NOMO-1 (cell line): ENCODE measurements at regions not wholly inside any gene's neighbourhood (a gene's known extent, or its start where the extent isn't known, plus 50 kb on each side); places are given as distances from the start of the nearest gene placed in this dataset.
"Not testable (repeated sequence)": the region's sequence is repeated elsewhere in the genome, so short reads cannot be mapped to it uniquely, and the experiment has no call there.

ENCODE experiments used
- DNase-seq, 2 experiments: peaks; one replicate each; lab custom pipeline; 2025; ENCODE audit not compliant: unreplicated experiment in 2 of 2; lab: John Stamatoyannopoulos, UW

GRCh38 chr18:67455890-67456501, 60.5 kb downstream of the DSEL start:
- DNase-seq, result no peak

DNA sequence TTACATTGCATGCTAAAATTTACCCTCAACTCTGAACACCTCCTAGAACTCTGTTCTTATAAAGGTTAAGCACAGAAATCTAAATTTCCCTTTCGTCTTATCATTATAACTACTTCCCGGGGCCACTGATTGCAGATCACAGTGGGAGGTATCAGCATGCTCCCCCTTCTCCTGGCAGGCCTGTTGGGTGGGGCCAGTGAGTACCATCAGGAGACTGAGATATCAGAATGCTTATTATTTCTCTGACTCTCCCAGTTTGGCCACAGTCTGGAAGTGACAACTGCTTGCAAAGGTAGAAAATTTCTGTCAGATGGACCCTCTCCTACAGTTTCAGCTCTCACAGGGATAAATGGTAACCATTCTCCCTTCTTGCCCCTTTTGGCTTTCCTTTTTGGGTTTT, 62.6 kb downstream of the DSEL start:
- DNase-seq, result no peak

- no peak for DNase-seq
These were observed 64.6 kb downstream of the DSEL start for GRCh38 chr18:67451960-67452359.

DNA sequence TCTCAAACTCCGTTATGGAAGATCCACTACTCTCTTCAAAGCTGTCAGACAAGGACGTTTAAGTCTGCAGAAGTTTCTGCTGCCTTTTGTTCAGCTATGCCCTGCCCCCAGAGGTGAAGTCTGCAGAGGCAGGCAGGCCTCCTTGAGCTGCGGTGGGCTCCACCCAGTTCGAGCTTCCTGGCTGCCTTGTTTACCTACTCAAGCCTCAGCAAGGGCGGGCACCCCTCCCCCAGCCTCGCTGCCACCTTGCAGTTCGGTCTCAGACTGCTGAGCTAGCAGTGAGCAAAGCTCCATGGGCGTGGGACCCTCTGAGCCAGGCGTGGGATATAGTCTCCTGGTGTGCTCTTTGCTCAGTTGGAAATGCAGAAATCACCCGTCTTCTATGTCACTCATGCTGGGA, 65.4 kb downstream of the DSEL start:
- DNase-seq, result not testable (repeated sequence)

DNA sequence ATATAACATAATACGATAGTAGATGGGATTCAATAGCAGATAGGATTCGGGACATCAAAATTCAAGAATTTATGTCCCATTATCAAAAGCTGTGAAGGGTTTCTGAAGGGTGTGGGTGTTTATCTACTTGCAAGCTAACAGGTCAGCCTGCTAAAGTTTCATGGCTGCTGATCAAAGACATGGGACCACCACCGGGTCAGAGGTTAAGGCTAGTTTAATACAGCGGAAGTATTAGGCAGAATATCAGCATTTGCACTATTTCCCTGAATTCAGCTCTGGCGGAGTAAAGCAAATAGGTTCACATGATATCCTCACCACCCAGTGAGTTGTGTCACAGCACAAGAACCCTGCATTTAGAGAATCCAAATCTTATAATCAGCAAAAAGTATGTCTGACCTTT, 82.5 kb downstream of the DSEL start:
- no peak for DNase-seq

DNA sequence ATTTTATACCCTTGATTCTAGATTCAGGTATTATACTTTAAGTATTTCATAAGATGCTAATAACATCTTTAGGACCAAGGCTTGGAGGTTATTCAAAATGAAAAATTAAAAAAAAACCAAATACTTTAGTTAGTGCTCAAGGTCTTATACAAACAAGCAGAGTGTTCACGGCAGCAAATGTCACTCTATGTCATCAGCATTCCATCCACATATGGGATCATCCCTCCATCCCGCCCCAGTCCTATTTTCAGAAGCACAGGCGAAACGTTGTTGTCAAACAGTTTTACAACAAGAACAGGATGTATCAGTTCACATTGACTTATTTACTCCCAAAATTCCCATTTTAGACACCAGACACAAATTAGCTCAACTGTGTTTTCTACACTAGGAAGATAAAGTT, 83.7 kb downstream of the DSEL start:
- no peak for DNase-seq

GRCh38 chr18:67428805-67429204, 87.7 kb downstream of the DSEL start:
- DNase-seq, result no peak

- no peak for DNase-seq
These were observed 88.4 kb downstream of the DSEL start for GRCh38 chr18:67428158-67428557.

GRCh38 chr18:67426486-67426885, 90.0 kb downstream of the DSEL start:
- DNase-seq, result no peak

DNA sequence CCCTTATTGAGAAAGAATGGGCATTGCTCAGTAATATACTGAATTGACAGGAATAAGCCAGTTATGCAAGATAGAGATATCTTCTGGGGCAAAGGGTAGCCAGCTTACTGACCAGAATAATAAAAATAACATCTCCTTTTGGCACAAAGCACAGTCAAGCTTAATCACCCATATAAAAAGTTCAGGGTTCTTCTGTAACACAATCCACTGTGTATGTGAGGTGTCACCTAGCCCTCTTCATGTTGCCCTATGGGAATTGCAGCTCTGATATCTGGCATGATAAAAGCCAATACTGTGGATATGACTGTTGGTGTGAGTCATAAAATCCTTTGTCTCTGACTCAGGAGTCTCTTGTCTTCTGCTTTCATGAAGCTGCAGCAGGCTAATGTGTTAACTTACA, 90.8 kb downstream of the DSEL start:
- no peak for DNase-seq

- DNase-seq, result no peak
These were observed 94.9 kb downstream of the DSEL start for GRCh38 chr18:67421651-67422050.

- DNase-seq, result peak; percentile 19 to 77
These were observed 98.5 kb downstream of the DSEL start for GRCh38 chr18:67417864-67418523.

DNA sequence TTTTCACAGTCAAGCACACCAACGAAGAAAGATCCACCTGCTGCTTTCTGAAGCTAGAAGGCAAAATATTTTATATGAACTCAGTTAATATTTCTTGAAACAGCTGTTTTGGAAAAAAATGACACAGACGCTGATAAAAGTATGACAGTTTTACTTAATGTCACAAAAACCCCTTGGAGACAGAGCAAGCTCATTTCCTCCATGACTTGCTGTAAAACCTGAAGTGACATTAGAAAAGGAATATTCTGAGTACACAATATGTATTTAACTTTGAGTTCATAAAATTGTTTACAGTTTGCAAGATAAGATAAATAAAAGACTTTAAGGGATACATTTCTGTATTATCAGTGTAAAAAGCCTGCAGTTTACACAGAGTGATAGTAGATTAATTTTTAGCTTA, 105.4 kb downstream of the DSEL start:
- DNase-seq, result no peak

- no peak for DNase-seq
These were observed 106.1 kb downstream of the DSEL start for GRCh38 chr18:67410075-67411070.

DNA sequence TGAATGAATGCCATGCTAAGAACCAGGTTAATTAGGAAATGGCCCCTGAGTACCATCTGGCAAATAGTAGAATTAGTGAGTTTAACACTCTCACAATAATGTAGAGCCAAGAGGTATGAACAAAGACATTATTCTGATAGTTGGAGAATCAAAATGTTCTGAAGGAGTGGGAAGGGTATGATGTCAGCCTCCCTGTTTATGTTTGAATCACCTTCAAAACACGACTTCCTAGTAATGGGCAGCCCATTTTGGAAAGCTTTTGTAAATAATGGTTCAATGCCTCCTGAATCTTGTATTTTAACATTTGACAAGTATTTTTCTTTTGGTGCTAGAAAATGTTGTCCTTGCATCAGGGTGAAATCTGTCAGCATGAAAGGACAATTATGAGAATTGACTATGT, 108.3 kb downstream of the DSEL start:
- DNase-seq, result no peak

GRCh38 chr18:67406714-67407113, 109.8 kb downstream of the DSEL start:
- DNase-seq, result no peak

GRCh38 chr18:67402543-67402942, 114.0 kb downstream of the DSEL start:
- no peak for DNase-seq

DNA sequence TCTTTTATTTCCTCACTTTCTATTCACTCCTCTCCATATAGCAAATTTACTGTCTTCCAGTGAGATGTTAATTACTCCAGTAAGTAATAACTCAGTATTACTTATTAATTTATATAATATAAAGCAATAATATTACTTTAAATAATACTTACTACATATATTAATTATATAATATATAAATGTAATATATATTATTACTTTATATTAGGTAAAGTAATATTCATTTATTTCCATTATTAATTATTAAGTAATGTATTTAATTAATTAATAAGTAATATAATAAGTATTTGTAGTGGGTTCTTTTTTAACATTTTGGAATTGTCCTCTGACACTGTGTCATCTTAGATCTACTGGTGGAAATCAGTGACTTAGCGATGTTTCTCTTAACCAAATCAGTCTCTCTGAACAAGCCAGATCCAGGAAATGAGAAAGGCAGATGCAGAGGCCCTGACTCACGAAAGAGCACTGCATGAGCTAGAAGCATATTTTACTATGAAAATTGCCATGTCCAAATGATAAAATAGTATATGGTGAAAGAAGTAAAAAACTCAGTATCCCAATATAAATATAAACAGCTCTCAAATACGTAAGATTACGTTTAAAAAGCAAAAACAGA, 115.9 kb downstream of the DSEL start:
- no peak for DNase-seq

DNA sequence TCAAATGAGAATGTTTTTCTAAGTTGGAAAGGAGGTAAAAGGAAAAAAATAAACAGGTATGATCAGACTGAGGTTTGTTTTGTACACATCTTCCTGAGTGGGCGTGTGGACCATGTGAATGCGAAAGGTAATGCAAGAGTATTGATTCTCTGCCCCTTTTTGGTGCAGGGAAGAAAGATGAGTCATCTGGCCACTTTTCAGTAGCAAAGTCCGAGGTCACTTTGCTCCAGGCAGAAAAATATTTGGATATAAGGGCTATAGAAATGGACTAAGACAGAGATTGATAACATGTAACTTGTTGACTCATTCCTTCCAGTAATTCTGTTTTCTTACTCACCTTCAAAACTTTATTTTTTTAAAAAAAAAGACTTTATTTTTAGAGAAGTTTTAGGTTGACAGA, 130.5 kb downstream of the DSEL start:
- DNase-seq, result no peak

GRCh38 chr18:67385455-67385854, 131.1 kb downstream of the DSEL start:
- DNase-seq, result no peak

GRCh38 chr18:67384057-67384456, 132.5 kb downstream of the DSEL start:
- not testable (repeated sequence) for DNase-seq
